GM12878 (cell line): ENCODE measurements at regions not wholly inside any gene's neighbourhood (a gene's known extent, or its start where the extent isn't known, plus 50 kb on each side); places are given as distances from the start of the nearest gene placed in this dataset.

ENCODE experiments used
- ATAC-seq: fragments of 200-7000 bp; cut with Tn5 transposase; 3 replicates; pipeline ENCODE4 v1.9.1; 2020; ENCODE audit warnings: mild to moderate bottlenecking, moderate library complexity
- BruUV-seq: library from RNA; stranded (reverse); fragments of 400-500 nt; replicated peaks from 2 replicates; lab custom pipeline; 2021; lab: Mats Ljungman, UMichigan
- CTCF ChIA-PET: fragments of 300-600 bp; sonication (Branson Sonifier 250); formaldehyde crosslinking; extraction: SDS; loops from one replicate; lab custom pipeline; 2021; ENCODE audit warnings: inconsistent platforms; lab: Yijun Ruan, JAX
- POLR2A ChIA-PET: fragments of 350-600 bp; formaldehyde crosslinking; extraction: SDS; loops from one replicate; lab custom pipeline; 2021; ENCODE audit warnings: inconsistent platforms; lab: Charles Lee
- RAD21 ChIA-PET: fragments of 300-600 bp; sonication (Branson Sonifier 250); formaldehyde crosslinking; loops from one replicate; lab custom pipeline; 2023; ENCODE audit warnings: antibody characterized with exemption; ENCODE audit not compliant: unreplicated experiment; lab: Charles Lee
- SMC1A ChIA-PET: fragments of 300-600 bp; sonication (Branson Sonifier 250); formaldehyde crosslinking; loops from one replicate; lab custom pipeline; 2023; ENCODE audit not compliant: unreplicated experiment, uncharacterized antibody; lab: Charles Lee
- DNase-seq: peaks from one replicate; pipeline ENCODE4 v3.0.0-alpha.2; 2011; ENCODE audit warnings: low read depth, low spot score
- FAIRE-seq: peaks from 3 replicates; lab custom pipeline; 2011; peaks lifted over from hg19 to GRCh38; lab: Jason Lieb, UNC
- H2AFZ ChIP-seq: 2 replicates; pipeline ENCODE4 v1.6.0; 2011; ENCODE audit warnings: low read depth, low read length, control low read depth; ENCODE audit not compliant: control insufficient read depth
- H3K27ac ChIP-seq: 2 replicates; pipeline ENCODE4 v1.5.1; 2011; ENCODE audit warnings: control low read depth; ENCODE audit not compliant: control insufficient read depth, insufficient read depth
- H3K27me3 ChIP-seq, 2 experiments: replicated peaks in 1 of 2; 2 replicates each; pipeline versions ENCODE4 v1.6.0 to v1.6.1; 2011; ENCODE audit warnings: low read length in 1 of 2; ENCODE audit not compliant: control insufficient read depth in 2 of 2, insufficient read depth in 2 of 2
- H3K36me3 ChIP-seq, 2 experiments: 2 replicates each; pipeline ENCODE4 v1.5.1; 2011; ENCODE audit warnings: low read length in 1 of 2; ENCODE audit not compliant: control insufficient read depth in 2 of 2, insufficient read depth in 2 of 2
- H3K4me1 ChIP-seq: 2 replicates; pipeline ENCODE4 v1.6.1; 2011; ENCODE audit warnings: mild to moderate bottlenecking, low read length, moderate library complexity, mixed read lengths; ENCODE audit not compliant: control insufficient read depth, insufficient read depth
- H3K4me2 ChIP-seq: 2 replicates; pipeline ENCODE4 v1.6.0; 2011; ENCODE audit warnings: control low read depth; ENCODE audit not compliant: control insufficient read depth, insufficient read depth
- H3K4me3 ChIP-seq: fragments of 200-600 bp; sonication (generic); 2 replicates; pipeline ENCODE4 v1.5.1; 2016
- H3K79me2 ChIP-seq: 2 replicates; pipeline ENCODE4 v1.6.0; 2011; ENCODE audit warnings: low read length; ENCODE audit not compliant: control insufficient read depth, insufficient read depth
- H3K9ac ChIP-seq: 2 replicates; pipeline ENCODE4 v1.8.0; 2011; ENCODE audit warnings: low read length, control low read depth, mixed read lengths; ENCODE audit not compliant: control insufficient read depth, insufficient read depth
- H3K9me3 ChIP-seq: replicated peaks from 3 replicates; pipeline ENCODE4 v1.5.1; 2011; ENCODE audit warnings: mild to moderate bottlenecking, low read length; ENCODE audit not compliant: control insufficient read depth, insufficient read depth
- H4K20me1 ChIP-seq: 2 replicates; pipeline ENCODE4 v1.6.0; 2011; ENCODE audit not compliant: control insufficient read depth, insufficient read depth
- BHLHE40 ChIP-seq, 2 experiments: fragments of 450-650 bp in 1 of 2; IDR thresholded peaks; 2 replicates each; pipeline ENCODE4 v1.6.1; 2011 to 2017; ENCODE audit warnings: low read depth in 2 of 2, borderline replicate concordance in 1 of 2, improper control_type of control experiment in 1 of 2, low read length in 1 of 2, mild to moderate bottlenecking in 1 of 2
- ESRRA ChIP-seq: IDR thresholded peaks from 2 replicates; pipeline ENCODE4 v1.6.1; 2012; ENCODE audit warnings: mild to moderate bottlenecking, low read length, improper control_type of control experiment
- IRF4 ChIP-seq: IDR thresholded peaks from 2 replicates; pipeline ENCODE4 v1.6.1; 2011; ENCODE audit warnings: low read depth, low read length
- LARP7 ChIP-seq: fragments of 450-650 bp; IDR thresholded peaks from 2 replicates; pipeline ENCODE4 v1.6.1; 2017; ENCODE audit warnings: mild to moderate bottlenecking
- NFYB ChIP-seq: IDR thresholded peaks from 2 replicates; pipeline ENCODE4 v1.6.1; 2011; ENCODE audit warnings: low read depth, mild to moderate bottlenecking, low read length, improper control_type of control experiment, moderate library complexity; ENCODE audit not compliant: insufficient read depth
- TBL1XR1 ChIP-seq: IDR thresholded peaks from 2 replicates; pipeline ENCODE4 v1.6.1; 2012; ENCODE audit warnings: low read depth, low read length, improper control_type of control experiment
- YY1 ChIP-seq: IDR thresholded peaks from 2 replicates; pipeline ENCODE4 v1.6.1; 2011; ENCODE audit warnings: low read depth, mild to moderate bottlenecking, low read length
- WGBS: methylation state at CpG from one replicate; pipeline ENCODE4 v1.1.6; 2016; ENCODE audit warnings: low lambda C conversion rate; ENCODE audit not compliant: insufficient replicate concordance, insufficient coverage; ENCODE audit errors: missing lambda C conversion rate; 5-methylcytosine and 5-hydroxymethylcytosine counted together
- in situ Hi-C: fragments of 300-500 bp; cut with MboI; formaldehyde crosslinking; loops from 9 replicates; pipeline ENCODE4 v1.14.3; 2018; ENCODE audit warnings: mixed read lengths
- intact Hi-C: fragments of 100-400 bp; cut with micrococcal nuclease; formaldehyde crosslinking; loops from one replicate; pipeline ENCODE4 v1.14.2; 2022; ENCODE audit not compliant: unreplicated experiment
- TF ChIP-seq, protein P1 (sequence below), 3 experiments: IDR thresholded peaks in 2 of 3; conservative IDR thresholded peaks in 1 of 3; 2 replicates each; pipeline ENCODE4 v1.5.1; 2011; ENCODE audit warnings: low read depth in 3 of 3, low read length in 3 of 3, mild to moderate bottlenecking in 3 of 3, control low read depth in 2 of 3, moderate library complexity in 2 of 3, inconsistent platforms in 1 of 3, mixed read lengths in 1 of 3; ENCODE audit not compliant: control insufficient read depth in 2 of 3, insufficient read depth in 1 of 3; ENCODE audit errors: extremely low read depth in 1 of 3
- TF ChIP-seq, protein P2 (sequence below): IDR thresholded peaks from 2 replicates; pipeline ENCODE4 v1.6.1; 2011; ENCODE audit warnings: low read depth, mild to moderate bottlenecking, low read length, moderate library complexity, borderline replicate concordance; ENCODE audit errors: extremely low read depth
- TF ChIP-seq, protein P3 (sequence below): fragments of 450-650 bp; IDR thresholded peaks from 2 replicates; pipeline ENCODE4 v1.6.1; 2017; ENCODE audit warnings: low read depth, mild to moderate bottlenecking, moderate library complexity

DNA sequence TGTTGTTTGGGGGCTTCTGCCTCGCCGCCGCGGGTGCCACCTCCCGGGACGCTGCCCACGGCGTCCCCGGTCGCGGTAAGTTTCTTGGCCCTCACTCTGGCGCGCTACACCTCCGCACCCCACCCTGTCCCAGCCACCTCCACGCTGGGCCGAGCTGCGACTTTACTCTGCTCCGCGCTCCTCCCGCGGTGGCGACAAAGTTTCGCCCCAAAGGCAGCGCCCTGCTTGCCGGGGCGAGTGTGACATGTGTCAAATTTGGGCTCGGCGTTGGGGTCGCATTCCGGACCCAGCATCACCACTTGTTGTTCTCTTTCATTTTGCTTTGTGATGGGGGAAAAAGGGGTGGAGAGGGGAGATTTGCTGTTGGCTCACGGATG, 167.7 kb upstream of the PPP1R3A start (continued):
- TF ChIP-seq, protein P1, sequence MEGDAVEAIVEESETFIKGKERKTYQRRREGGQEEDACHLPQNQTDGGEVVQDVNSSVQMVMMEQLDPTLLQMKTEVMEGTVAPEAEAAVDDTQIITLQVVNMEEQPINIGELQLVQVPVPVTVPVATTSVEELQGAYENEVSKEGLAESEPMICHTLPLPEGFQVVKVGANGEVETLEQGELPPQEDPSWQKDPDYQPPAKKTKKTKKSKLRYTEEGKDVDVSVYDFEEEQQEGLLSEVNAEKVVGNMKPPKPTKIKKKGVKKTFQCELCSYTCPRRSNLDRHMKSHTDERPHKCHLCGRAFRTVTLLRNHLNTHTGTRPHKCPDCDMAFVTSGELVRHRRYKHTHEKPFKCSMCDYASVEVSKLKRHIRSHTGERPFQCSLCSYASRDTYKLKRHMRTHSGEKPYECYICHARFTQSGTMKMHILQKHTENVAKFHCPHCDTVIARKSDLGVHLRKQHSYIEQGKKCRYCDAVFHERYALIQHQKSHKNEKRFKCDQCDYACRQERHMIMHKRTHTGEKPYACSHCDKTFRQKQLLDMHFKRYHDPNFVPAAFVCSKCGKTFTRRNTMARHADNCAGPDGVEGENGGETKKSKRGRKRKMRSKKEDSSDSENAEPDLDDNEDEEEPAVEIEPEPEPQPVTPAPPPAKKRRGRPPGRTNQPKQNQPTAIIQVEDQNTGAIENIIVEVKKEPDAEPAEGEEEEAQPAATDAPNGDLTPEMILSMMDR (IDR thresholded peaks at IDR 0.05 in 2 of 3, conservative IDR thresholded peaks at IDR 0.05 in 1 of 3; ENCODE audit: control insufficient read depth in 2 of 3, extremely low read depth in 1 of 3, insufficient read depth in 1 of 3, low read depth in 3 of 3, low read length in 3 of 3), result no peak
- TF ChIP-seq, protein P2, sequence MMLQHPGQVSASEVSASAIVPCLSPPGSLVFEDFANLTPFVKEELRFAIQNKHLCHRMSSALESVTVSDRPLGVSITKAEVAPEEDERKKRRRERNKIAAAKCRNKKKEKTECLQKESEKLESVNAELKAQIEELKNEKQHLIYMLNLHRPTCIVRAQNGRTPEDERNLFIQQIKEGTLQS, result no peak
- TF ChIP-seq LARP7 (no peak), NFYB (no peak), ESRRA (no peak), IRF4 (no peak), TBL1XR1 (no peak)

DNA sequence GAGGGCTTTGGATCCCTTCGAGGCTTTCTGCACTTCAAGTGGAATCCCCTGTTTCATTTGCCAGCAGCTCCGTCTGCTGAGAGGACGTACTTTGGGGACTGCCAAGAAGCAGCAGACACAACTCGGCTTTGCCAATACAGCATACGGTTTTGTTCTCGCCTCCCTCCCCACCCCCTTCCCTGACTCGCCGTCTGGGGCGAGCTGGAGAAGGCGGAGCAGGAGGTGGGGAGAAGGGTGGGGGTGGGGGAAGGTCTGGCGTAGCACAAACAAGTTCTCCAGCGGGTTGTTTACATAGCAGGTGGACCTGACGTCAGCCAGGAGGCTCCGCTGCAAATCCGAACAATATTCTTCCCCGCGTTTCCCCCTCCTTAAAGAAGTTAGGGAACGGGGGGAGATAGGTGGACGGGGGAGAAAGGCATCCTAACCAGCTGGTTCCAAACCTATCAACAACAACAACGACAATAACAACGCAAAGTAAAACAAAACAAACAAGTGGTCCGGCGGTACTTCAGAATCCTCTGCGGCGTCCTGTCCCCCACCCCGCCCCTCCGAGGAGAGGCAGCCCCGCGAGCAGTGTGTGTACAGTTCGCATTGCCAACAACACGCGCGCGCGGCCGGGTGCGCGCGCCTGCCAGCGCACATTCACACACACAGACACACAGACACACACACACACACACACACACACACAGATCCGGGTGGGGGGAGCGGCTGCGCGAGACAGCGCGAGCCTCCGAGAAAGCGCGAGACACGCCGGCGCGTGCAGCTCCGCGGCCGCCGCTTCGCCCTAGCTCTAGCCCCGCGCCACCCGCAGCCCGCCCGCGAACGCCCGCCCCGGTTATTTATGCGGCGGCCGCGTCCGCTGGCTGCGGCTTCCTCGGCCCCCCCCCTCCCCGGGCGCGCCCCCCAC, 167.0 kb upstream of the PPP1R3A start:
- POLR2A ChIA-PET, result no interaction called here
- Histone ChIP-seq H3K9me3 (no peaks in the 10 kb centered on the region), H2AFZ (peak overlapping the region; percentile 55), H3K4me2 (peak overlapping the region; percentile 82), H4K20me1 (no peaks in the 10 kb centered on the region), H3K27me3 (peaks cover 6 to 36% of the 10 kb centered on the region in 2 experiments), H3K36me3 (no peaks in the 10 kb centered on the region), H3K4me3 (peak overlapping the region; percentile 68; the same call in 1 of the 2 replicates), H3K4me1 (no peaks in the 10 kb centered on the region; the same call in 1 of the 2 replicates), H3K9ac (no peak overlapping the region), H3K27ac (no peak overlapping the region), H3K79me2 (no peaks in the 10 kb centered on the region)
- SMC1A ChIA-PET, result no interaction called here
- in situ Hi-C loops, result no loop called here
- peak; percentile 60 for ATAC-seq
- TF ChIP-seq BHLHE40 (IDR thresholded peaks at IDR 0.05; ENCODE audit: borderline replicate concordance in 1 of 2, low read depth in 2 of 2, low read length in 1 of 2) (0 out of 4 replicates have a peak, but pooled peaks of 1 of the 2 experiments have one; percentile 43), YY1 (no peak)
- TF ChIP-seq, protein P3, sequence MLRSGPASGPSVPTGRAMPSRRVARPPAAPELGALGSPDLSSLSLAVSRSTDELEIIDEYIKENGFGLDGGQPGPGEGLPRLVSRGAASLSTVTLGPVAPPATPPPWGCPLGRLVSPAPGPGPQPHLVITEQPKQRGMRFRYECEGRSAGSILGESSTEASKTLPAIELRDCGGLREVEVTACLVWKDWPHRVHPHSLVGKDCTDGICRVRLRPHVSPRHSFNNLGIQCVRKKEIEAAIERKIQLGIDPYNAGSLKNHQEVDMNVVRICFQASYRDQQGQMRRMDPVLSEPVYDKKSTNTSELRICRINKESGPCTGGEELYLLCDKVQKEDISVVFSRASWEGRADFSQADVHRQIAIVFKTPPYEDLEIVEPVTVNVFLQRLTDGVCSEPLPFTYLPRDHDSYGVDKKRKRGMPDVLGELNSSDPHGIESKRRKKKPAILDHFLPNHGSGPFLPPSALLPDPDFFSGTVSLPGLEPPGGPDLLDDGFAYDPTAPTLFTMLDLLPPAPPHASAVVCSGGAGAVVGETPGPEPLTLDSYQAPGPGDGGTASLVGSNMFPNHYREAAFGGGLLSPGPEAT, result no peak
- CTCF ChIA-PET, result interaction anchor here (1.1 kb wide), 1 partner anchor 56 kb away, joined by 3 read pairs; no protein-coding TSS in a partner anchor
- RAD21 ChIA-PET, result no interaction called here
- FAIRE-seq, result no peak
- WGBS, result 1% methylated on average over 39 of the region's 77 CpGs
- intact Hi-C loops, result loop anchor here (10.0 kb wide), 1 partner anchor 319 kb away; no protein-coding TSS in a partner anchor
- DNase-seq, result no peak
- no TSS peak for BruUV-seq
